ENCODE measurements at regions not wholly inside any gene's neighbourhood (a gene's known extent, or its start where the extent isn't known, plus 50 kb on each side); places are given as distances from the start of the nearest gene placed in this dataset.

GRCh38 chr6:20263059-20263458, 50.8 kb upstream of the MBOAT1 start:
- no peak for TF ChIP-seq CTCF (IDR thresholded peaks at IDR 0.05; ENCODE audit: low read depth, low read length)
- ChIA-PET CTCF (no interaction called here), POLR2A (no interaction called here)
- H3K27ac ChIP-seq (ENCODE audit: low read depth, low read length) = no peak overlapping the region
- H3K9me3 ChIP-seq (ENCODE audit: control insufficient read depth, insufficient read depth, low read length) = peaks cover 6% of the 10 kb centered on the region; the same call in 1 of the 2 replicates
- no peaks in the 10 kb centered on the region for H3K27me3 ChIP-seq (ENCODE audit: control insufficient read depth, insufficient read depth, low read length)
- H3K4me3 ChIP-seq (ENCODE audit: low read depth, low read length) = no peak overlapping the region
- no peak for DNase-seq (ENCODE audit: low read depth, low spot score)

- CTCF ChIA-PET = no interaction called here
- no peak overlapping the region for H3K4me3 ChIP-seq (ENCODE audit: low read depth, low read length)
- no peak overlapping the region for H3K27ac ChIP-seq (ENCODE audit: low read depth, low read length)
- no peaks in the 10 kb centered on the region for H3K27me3 ChIP-seq (ENCODE audit: control insufficient read depth, insufficient read depth, low read length)
- no peak for DNase-seq (ENCODE audit: low read depth, low spot score)
- no peaks in the 10 kb centered on the region for H3K9me3 ChIP-seq (ENCODE audit: control insufficient read depth, insufficient read depth, low read length)
- POLR2A ChIA-PET = interaction anchor here (0.7 kb wide), 1 partner anchor 66 kb away, joined by 13 read pairs; no protein-coding TSS in a partner anchor
- no peak for TF ChIP-seq CTCF (IDR thresholded peaks at IDR 0.05; ENCODE audit: low read depth, low read length)
Measured at GRCh38 chr6:20265842-20266241, 53.6 kb upstream of the MBOAT1 start.

- H3K27me3 ChIP-seq (ENCODE audit: control insufficient read depth, insufficient read depth, low read length) = peaks cover 3% of the 10 kb centered on the region
- ChIA-PET POLR2A (interaction anchor here (0.7 kb wide), 1 partner anchor 67 kb away, joined by 13 read pairs; no protein-coding TSS in a partner anchor), CTCF (no interaction called here)
- H3K27ac ChIP-seq (ENCODE audit: low read depth, low read length) = no peak overlapping the region
- no peak overlapping the region for H3K4me3 ChIP-seq (ENCODE audit: low read depth, low read length)
- DNase-seq (ENCODE audit: low read depth, low spot score) = no peak
- TF ChIP-seq CTCF (IDR thresholded peaks at IDR 0.05; ENCODE audit: low read depth, low read length) = no peak
- no peaks in the 10 kb centered on the region for H3K9me3 ChIP-seq (ENCODE audit: control insufficient read depth, insufficient read depth, low read length)
Measured at GRCh38 chr6:20266851-20267608, 54.8 kb upstream of the MBOAT1 start.

GRCh38 chr6:20269181-20269580, 56.9 kb upstream of the MBOAT1 start:
- DNase-seq (ENCODE audit: low read depth, low spot score) = no peak
- POLR2A ChIA-PET = no interaction called here
- CTCF ChIA-PET = no interaction called here
- Histone ChIP-seq H3K27ac (ENCODE audit: low read depth, low read length) (no peak overlapping the region), H3K9me3 (ENCODE audit: control insufficient read depth, insufficient read depth, low read length) (no peaks in the 10 kb centered on the region), H3K4me3 (ENCODE audit: low read depth, low read length) (no peak overlapping the region), H3K27me3 (ENCODE audit: control insufficient read depth, insufficient read depth, low read length) (peaks cover 3% of the 10 kb centered on the region)
- TF ChIP-seq CTCF (IDR thresholded peaks at IDR 0.05; ENCODE audit: low read depth, low read length) = no peak

GRCh38 chr6:20271818-20272217, 59.5 kb upstream of the MBOAT1 start:
- ChIA-PET POLR2A (no interaction called here), CTCF (no interaction called here)
- no peak for DNase-seq (ENCODE audit: low read depth, low spot score)
- Histone ChIP-seq H3K27ac (ENCODE audit: low read depth, low read length) (no peak overlapping the region), H3K9me3 (ENCODE audit: control insufficient read depth, insufficient read depth, low read length) (no peaks in the 10 kb centered on the region), H3K4me3 (ENCODE audit: low read depth, low read length) (no peak overlapping the region), H3K27me3 (ENCODE audit: control insufficient read depth, insufficient read depth, low read length) (peaks cover 3% of the 10 kb centered on the region)
- TF ChIP-seq CTCF (IDR thresholded peaks at IDR 0.05; ENCODE audit: low read depth, low read length) = no peak

Measured in AG04450 (cell line).